ENCODE measurements at regions not wholly inside any gene's neighbourhood (a gene's known extent, or its start where the extent isn't known, plus 50 kb on each side); places are given as distances from the start of the nearest gene placed in this dataset.

DNA sequence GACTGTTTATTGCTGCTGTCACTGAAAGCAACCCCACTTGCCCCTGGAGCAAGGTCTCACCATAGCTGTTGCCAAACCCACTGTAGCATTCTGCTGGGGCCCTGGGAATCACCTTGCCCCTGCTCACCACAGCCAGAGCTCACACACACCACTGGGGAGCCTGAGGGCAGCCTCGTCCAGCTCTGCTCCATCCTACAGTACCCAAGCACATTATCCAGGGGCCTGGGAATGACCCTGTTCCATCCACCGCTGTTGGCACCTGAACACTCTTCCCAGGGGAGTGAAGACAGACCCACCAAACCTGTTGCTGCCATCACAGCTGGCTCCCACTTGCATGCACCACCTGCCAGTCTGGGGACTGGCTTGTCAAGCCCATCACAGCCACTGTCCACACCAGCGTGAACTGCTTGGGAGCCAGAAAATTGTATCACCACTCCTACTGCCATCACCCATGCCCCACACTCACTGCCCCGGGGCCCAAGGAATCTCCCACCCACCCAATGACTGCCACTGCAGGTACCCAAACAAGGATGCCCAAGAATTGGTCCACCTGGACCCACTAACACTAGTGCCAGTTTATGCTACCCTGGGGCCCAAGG lies 811.3 kb downstream of the KLHL13 start:
- TF ChIP-seq, protein P1, sequence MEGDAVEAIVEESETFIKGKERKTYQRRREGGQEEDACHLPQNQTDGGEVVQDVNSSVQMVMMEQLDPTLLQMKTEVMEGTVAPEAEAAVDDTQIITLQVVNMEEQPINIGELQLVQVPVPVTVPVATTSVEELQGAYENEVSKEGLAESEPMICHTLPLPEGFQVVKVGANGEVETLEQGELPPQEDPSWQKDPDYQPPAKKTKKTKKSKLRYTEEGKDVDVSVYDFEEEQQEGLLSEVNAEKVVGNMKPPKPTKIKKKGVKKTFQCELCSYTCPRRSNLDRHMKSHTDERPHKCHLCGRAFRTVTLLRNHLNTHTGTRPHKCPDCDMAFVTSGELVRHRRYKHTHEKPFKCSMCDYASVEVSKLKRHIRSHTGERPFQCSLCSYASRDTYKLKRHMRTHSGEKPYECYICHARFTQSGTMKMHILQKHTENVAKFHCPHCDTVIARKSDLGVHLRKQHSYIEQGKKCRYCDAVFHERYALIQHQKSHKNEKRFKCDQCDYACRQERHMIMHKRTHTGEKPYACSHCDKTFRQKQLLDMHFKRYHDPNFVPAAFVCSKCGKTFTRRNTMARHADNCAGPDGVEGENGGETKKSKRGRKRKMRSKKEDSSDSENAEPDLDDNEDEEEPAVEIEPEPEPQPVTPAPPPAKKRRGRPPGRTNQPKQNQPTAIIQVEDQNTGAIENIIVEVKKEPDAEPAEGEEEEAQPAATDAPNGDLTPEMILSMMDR (conservative IDR thresholded peaks at IDR 0.05 in 1 of 2, IDR thresholded peaks at IDR 0.05 in 1 of 2; ENCODE audit: extremely low read depth in 1 of 2, insufficient read depth in 1 of 2, low read depth in 1 of 2, low read length in 2 of 2), result no peak
- TF ChIP-seq EZH2 (IDR thresholded peaks at IDR 0.05; ENCODE audit: borderline replicate concordance, low read length), result no peak

Measured in mammary epithelial cell (primary cell).